HepG2 (cell line): ENCODE measurements at regions not wholly inside any gene's neighbourhood (a gene's known extent, or its start where the extent isn't known, plus 50 kb on each side); places are given as distances from the start of the nearest gene placed in this dataset.

Experiments used
- ATAC-seq: fragments of 200-7000 bp; cut with Tn5 transposase; 3 replicates; pipeline ENCODE4 v1.9.1; 2020; ENCODE audit warnings: mild to moderate bottlenecking, moderate library complexity
- BruUV-seq: library from RNA; stranded (reverse); fragments of 400-500 nt; replicated peaks from 2 replicates; lab custom pipeline; 2021; lab: Mats Ljungman, UMichigan
- CTCF ChIA-PET: fragments of 300-600 bp; formaldehyde crosslinking; extraction: SDS; loops from one replicate; lab custom pipeline; 2021; ENCODE audit warnings: low total read pairs, inconsistent platforms, low intra/inter-chr PET ratio; lab: Yijun Ruan, JAX
- POLR2A ChIA-PET: fragments of 350-600 bp; sonication (Branson Sonifier 250); formaldehyde crosslinking; loops from one replicate; lab custom pipeline; 2020; ENCODE audit warnings: antibody characterized with exemption, inconsistent platforms; lab: Yijun Ruan, JAX
- DNase-seq: peaks from one replicate; pipeline ENCODE4 v3.0.0-alpha.2; 2015; ENCODE audit warnings: low spot score
- FAIRE-seq: peaks from 3 replicates; lab custom pipeline; 2011; peaks lifted over from hg19 to GRCh38; lab: Jason Lieb, UNC
- H2AFZ ChIP-seq: one replicate; pipeline ENCODE4 v1.6.1; 2011; ENCODE audit warnings: low read length, inconsistent platforms
- H3K27ac ChIP-seq: fragments of 300-600 bp; 3 replicates; pipeline ENCODE4 v1.8.0; 2011; ENCODE audit warnings: mixed run types, mild to moderate bottlenecking, mixed read lengths, low read length, inconsistent platforms; ENCODE audit not compliant: insufficient read depth; ENCODE audit errors: extremely low read length
- H3K27me3 ChIP-seq, 2 experiments: fragments of 200-600 bp in 1 of 2; 2 replicates in 1 of 2; 3 replicates in 1 of 2; pipeline versions ENCODE4 v1.6.0 to v1.8.0; 2011; ENCODE audit warnings: low read length in 2 of 2, mild to moderate bottlenecking in 2 of 2, moderate library complexity in 2 of 2, inconsistent platforms in 1 of 2; ENCODE audit not compliant: insufficient read depth in 2 of 2, control insufficient read depth in 1 of 2
- H3K36me3 ChIP-seq, 2 experiments: fragments of 200-600 bp in 1 of 2; replicated peaks in 1 of 2; 2 replicates in 1 of 2; 3 replicates in 1 of 2; pipeline versions ENCODE4 v1.5.1 to v1.8.0; 2011; ENCODE audit warnings: low read length in 2 of 2, inconsistent platforms in 1 of 2; ENCODE audit not compliant: insufficient read depth in 2 of 2, control insufficient read depth in 1 of 2
- H3K4me1 ChIP-seq: 2 replicates; pipeline ENCODE4 v1.5.1; 2012; ENCODE audit warnings: low read length, inconsistent platforms; ENCODE audit not compliant: insufficient read depth
- H3K4me2 ChIP-seq: 2 replicates; pipeline ENCODE4 v1.6.0; 2011; ENCODE audit warnings: low read depth, low read length, inconsistent platforms
- H3K4me3 ChIP-seq, 3 experiments: fragments of 200-600 bp in 1 of 3; sonication (generic), shearing (Covaris generic) in 1 of 3; replicated peaks in 1 of 3; 2 replicates each; pipeline ENCODE4 v1.5.1; 2011 to 2016; ENCODE audit warnings: low read length in 3 of 3, inconsistent platforms in 2 of 3, low read depth in 2 of 3, mild to moderate bottlenecking in 2 of 3, control low read depth in 1 of 3, mixed read lengths in 1 of 3; ENCODE audit not compliant: insufficient read depth in 1 of 3
- H3K79me2 ChIP-seq: one replicate; pipeline ENCODE4 v1.6.1; 2011; ENCODE audit warnings: low read length, inconsistent platforms; ENCODE audit not compliant: insufficient read depth
- H3K9ac ChIP-seq: 2 replicates; pipeline ENCODE4 v1.6.0; 2011; ENCODE audit warnings: mild to moderate bottlenecking, low read depth, low read length, inconsistent platforms; ENCODE audit not compliant: insufficient read depth
- H3K9me3 ChIP-seq: 2 replicates; pipeline ENCODE4 v1.5.1; 2012; ENCODE audit warnings: mild to moderate bottlenecking, low read length
- H4K20me1 ChIP-seq: 2 replicates; pipeline ENCODE4 v1.6.0; 2011; ENCODE audit warnings: inconsistent platforms, mild to moderate bottlenecking, low read length, moderate library complexity; ENCODE audit not compliant: insufficient read depth
- AHDC1 ChIP-seq: sonication (generic); formaldehyde crosslinking; IDR thresholded peaks from 2 replicates; pipeline ENCODE4 v1.5.1; 2020; ENCODE audit warnings: mild to moderate bottlenecking, missing genetic modification reagents, borderline replicate concordance
- CENPX ChIP-seq: sonication (generic); formaldehyde crosslinking; IDR thresholded peaks from 2 replicates; pipeline ENCODE4 v1.9.0; 2021; ENCODE audit warnings: mild to moderate bottlenecking, missing genetic modification reagents, moderate library complexity
- DRAP1 ChIP-seq: IDR thresholded peaks from 2 replicates; pipeline ENCODE4 v1.6.1; 2016; ENCODE audit warnings: missing genetic modification reagents, missing compliant biosample characterization
- E2F1 ChIP-seq: sonication (generic); formaldehyde crosslinking; IDR thresholded peaks from 2 replicates; pipeline ENCODE4 v1.5.0; 2020; ENCODE audit warnings: missing genetic modification reagents
- EEA1 ChIP-seq: sonication (generic); formaldehyde crosslinking; IDR thresholded peaks from 2 replicates; pipeline ENCODE4 v1.5.1; 2020; ENCODE audit warnings: mild to moderate bottlenecking, missing genetic modification reagents, borderline replicate concordance
- ZMYM4 ChIP-seq: sonication (generic); formaldehyde crosslinking; IDR thresholded peaks from 2 replicates; pipeline ENCODE4 v1.8.1; 2023; ENCODE audit warnings: mild to moderate bottlenecking, missing genetic modification reagents
- ZNF292 ChIP-seq: sonication (generic); formaldehyde crosslinking; IDR thresholded peaks from 2 replicates; pipeline ENCODE4 v1.8.1; 2022; ENCODE audit warnings: mild to moderate bottlenecking, low read depth, missing genetic modification reagents, borderline replicate concordance
- ZNF768 ChIP-seq: sonication (generic); formaldehyde crosslinking; IDR thresholded peaks from 2 replicates; pipeline ENCODE4 v1.4.0; 2020; ENCODE audit warnings: missing genetic modification reagents
- WGBS: methylation state at CpG from one replicate; pipeline ENCODE4 v1.1.6; 2017; ENCODE audit warnings: low lambda C conversion rate; 5-methylcytosine and 5-hydroxymethylcytosine counted together
- in situ Hi-C: cut with HindIII; loops from 2 replicates; pipeline ENCODE4 v1.10.0; 2017; ENCODE audit warnings: low pct_unique_long_range_greater_than_20kb; ENCODE audit not compliant: extremely low pct_ligation_motif_present
- intact Hi-C: fragments of 100-400 bp; cut with micrococcal nuclease; formaldehyde crosslinking; loops from one replicate; pipeline ENCODE4 v1.10.0; 2022; ENCODE audit not compliant: unreplicated experiment

GRCh38 chr16:8458481-8459046, 131.7 kb downstream of the TMEM114 start:
- Histone ChIP-seq H3K4me1 (no peaks in the 10 kb centered on the region), H2AFZ (no peak overlapping the region), H3K9me3 (no peaks in the 10 kb centered on the region), H3K79me2 (no peaks in the 10 kb centered on the region), H3K27me3 (peaks cover 0 to 17% of the 10 kb centered on the region in 2 experiments; a peak in 3 of 5 replicates), H3K27ac (no peak overlapping the region), H3K4me2 (no peak overlapping the region), H3K9ac (no peak overlapping the region), H3K4me3 (no peak overlapping the region), H4K20me1 (no peaks in the 10 kb centered on the region), H3K36me3 (no peaks in the 10 kb centered on the region)
- WGBS = 18% methylated on average over 5 of the region's 5 CpGs
- FAIRE-seq (no peak), DNase-seq (no peak), ATAC-seq (no peak)
- TF ChIP-seq EEA1 (CRISPR knock-in tag) = no peak
- TF ChIP-seq DRAP1 (CRISPR knock-in tag) = no peak
- no peak for TF ChIP-seq CENPX (CRISPR knock-in tag)
- TF ChIP-seq ZNF768 (CRISPR knock-in tag) = no peak
- TF ChIP-seq ZMYM4 (CRISPR knock-in tag) = no peak
- no peak for TF ChIP-seq E2F1 (CRISPR knock-in tag)
- TF ChIP-seq ZNF292 = no peak
- TF ChIP-seq AHDC1 = no peak
- no TSS peak for BruUV-seq
- POLR2A ChIA-PET = no interaction called here
- in situ Hi-C loops (no loop called here), intact Hi-C loops (no loop called here)
- CTCF ChIA-PET = no interaction called here
